ENCODE measurements at regions not wholly inside any gene's neighbourhood (a gene's known extent, or its start where the extent isn't known, plus 50 kb on each side); places are given as distances from the start of the nearest gene placed in this dataset.

DNA sequence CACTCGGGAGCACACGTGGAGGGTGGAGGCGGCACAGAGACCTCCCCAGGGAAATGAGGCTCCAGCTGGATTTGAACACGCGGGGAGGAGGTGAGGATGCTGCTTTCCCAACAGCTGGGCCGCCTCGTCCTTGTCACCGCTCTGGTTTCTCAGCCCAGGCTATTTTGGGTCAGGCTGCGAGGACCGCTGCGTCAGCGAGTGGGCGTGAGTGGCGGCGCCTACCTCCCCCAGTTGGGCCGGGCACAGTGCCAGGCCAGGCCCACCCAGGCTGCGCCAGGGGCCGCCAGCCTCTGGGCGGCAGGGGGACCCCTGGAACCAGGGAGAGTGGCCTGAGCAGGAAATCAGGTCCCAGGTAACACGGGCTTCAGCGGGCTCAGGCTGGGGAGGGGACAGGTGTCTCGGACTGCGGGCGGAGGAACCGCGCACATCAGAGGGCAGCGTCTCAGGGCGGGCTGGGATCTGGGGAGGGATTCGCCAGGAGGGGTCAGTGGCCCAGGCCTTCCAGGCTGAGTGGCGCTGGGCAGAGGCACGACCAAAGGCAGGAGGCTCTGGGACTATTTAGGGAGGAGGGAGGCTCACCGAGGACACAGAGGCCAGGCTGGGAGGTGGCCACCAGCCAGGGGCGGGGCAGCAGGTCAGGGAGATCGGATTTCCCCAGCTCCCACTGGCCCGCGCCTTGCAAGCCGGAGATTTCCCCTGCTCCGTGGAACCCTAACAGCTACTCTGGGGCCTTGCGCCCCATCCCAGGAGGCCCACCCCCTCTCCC, 125.2 kb upstream of the RET start:
- TF ChIP-seq, protein P1, sequence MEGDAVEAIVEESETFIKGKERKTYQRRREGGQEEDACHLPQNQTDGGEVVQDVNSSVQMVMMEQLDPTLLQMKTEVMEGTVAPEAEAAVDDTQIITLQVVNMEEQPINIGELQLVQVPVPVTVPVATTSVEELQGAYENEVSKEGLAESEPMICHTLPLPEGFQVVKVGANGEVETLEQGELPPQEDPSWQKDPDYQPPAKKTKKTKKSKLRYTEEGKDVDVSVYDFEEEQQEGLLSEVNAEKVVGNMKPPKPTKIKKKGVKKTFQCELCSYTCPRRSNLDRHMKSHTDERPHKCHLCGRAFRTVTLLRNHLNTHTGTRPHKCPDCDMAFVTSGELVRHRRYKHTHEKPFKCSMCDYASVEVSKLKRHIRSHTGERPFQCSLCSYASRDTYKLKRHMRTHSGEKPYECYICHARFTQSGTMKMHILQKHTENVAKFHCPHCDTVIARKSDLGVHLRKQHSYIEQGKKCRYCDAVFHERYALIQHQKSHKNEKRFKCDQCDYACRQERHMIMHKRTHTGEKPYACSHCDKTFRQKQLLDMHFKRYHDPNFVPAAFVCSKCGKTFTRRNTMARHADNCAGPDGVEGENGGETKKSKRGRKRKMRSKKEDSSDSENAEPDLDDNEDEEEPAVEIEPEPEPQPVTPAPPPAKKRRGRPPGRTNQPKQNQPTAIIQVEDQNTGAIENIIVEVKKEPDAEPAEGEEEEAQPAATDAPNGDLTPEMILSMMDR (IDR thresholded peaks at IDR 0.05): no peak
- no peak for TF ChIP-seq ZFX (IDR thresholded peaks at IDR 0.05; ENCODE audit: borderline replicate concordance)
